22Rv1 (cell line): ENCODE measurements at regions not wholly inside any gene's neighbourhood (a gene's known extent, or its start where the extent isn't known, plus 50 kb on each side); places are given as distances from the start of the nearest gene placed in this dataset.

ENCODE experiments used
- H3K27ac ChIP-seq: fragments of 450-650 bp; 2 replicates; pipeline ENCODE4 v1.5.1; 2017
- ZFX ChIP-seq: fragments of 450-650 bp; IDR thresholded peaks from 2 replicates; pipeline ENCODE4 v1.6.1; 2017; ENCODE audit warnings: antibody characterized with exemption, borderline replicate concordance
- TF ChIP-seq, protein P1 (sequence below): fragments of 450-650 bp; IDR thresholded peaks from 2 replicates; pipeline ENCODE4 v1.5.1; 2017; ENCODE audit warnings: mild to moderate bottlenecking

DNA sequence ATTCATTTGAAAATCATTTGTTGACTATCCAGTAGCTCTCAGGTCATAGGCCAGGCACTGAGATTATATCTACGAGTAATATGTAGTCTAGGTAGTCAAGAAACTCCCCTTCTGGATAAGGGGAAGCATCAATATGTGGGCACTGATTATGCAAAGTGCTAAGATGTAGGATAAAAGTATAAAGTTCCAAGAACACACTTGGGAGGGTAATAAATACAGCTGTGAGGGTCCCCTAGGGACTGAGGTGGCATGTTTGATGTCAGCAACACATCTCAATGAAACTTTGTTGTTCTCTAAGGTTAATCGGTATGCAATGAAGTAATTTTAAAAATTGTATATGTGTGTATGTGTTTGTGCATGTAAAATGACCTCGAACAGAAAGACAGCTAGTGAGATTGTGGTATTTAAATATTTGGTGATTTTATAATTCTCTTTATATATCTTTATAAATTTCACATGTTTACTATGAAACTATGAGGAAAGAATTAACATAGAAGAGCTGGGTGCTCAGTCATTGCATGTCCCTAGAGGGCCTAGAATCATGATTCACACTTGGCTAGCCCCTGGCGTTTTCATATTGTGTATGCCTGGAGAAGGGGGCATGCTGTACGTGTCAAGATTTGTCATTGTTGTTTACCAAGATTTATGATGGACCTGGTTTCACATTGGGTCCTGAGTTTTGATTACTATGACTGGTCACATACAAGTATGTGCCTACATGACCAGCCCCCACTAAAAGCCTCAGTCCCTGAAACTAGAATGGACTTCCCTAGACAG lies 140.1 kb upstream of the DUSP10 start:
- H3K27ac ChIP-seq = no peak overlapping the region
- TF ChIP-seq, protein P1, sequence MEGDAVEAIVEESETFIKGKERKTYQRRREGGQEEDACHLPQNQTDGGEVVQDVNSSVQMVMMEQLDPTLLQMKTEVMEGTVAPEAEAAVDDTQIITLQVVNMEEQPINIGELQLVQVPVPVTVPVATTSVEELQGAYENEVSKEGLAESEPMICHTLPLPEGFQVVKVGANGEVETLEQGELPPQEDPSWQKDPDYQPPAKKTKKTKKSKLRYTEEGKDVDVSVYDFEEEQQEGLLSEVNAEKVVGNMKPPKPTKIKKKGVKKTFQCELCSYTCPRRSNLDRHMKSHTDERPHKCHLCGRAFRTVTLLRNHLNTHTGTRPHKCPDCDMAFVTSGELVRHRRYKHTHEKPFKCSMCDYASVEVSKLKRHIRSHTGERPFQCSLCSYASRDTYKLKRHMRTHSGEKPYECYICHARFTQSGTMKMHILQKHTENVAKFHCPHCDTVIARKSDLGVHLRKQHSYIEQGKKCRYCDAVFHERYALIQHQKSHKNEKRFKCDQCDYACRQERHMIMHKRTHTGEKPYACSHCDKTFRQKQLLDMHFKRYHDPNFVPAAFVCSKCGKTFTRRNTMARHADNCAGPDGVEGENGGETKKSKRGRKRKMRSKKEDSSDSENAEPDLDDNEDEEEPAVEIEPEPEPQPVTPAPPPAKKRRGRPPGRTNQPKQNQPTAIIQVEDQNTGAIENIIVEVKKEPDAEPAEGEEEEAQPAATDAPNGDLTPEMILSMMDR = no peak
- no peak for TF ChIP-seq ZFX

DNA sequence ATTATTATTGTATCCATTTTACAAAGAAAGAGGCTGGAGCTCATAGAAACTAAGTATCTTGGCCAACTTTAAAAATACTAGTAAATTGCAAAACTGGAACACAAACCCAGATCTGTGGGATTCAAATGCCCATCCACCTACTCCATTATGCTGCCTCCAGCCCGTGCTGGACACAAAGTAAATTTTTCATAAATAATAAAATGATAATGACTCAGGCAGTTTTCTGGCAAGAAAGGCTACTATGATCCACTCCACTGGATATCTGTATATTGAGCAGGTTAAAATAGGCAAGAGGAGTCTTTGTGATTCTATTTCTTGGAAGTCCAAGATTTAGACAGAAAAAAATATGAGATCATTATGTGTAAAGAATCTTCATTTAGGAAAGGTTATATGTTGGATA lies 138.3 kb upstream of the DUSP10 start:
- no peak overlapping the region for H3K27ac ChIP-seq
- TF ChIP-seq, protein P1 = no peak
- TF ChIP-seq ZFX = no peak

DNA sequence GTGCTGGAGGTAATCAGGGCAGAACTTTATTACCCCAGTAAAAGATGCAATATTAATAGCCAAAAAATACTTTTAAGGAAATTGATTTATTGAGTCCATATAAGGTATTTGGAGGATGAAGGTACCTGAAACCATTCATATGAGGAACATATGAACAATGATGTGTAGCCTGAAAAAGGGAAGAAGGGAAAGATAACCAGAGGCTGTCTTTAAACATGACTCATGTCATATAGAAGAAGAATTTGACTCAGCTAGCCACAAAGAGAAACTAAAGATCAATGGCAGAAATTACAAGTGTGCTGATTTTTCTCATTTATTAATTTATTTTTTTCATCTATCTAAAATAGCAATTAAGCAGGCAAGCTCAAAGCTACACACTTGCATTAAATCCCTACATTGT lies 136.2 kb upstream of the DUSP10 start:
- no peak overlapping the region for H3K27ac ChIP-seq
- TF ChIP-seq, protein P1 = no peak
- no peak for TF ChIP-seq ZFX

DNA sequence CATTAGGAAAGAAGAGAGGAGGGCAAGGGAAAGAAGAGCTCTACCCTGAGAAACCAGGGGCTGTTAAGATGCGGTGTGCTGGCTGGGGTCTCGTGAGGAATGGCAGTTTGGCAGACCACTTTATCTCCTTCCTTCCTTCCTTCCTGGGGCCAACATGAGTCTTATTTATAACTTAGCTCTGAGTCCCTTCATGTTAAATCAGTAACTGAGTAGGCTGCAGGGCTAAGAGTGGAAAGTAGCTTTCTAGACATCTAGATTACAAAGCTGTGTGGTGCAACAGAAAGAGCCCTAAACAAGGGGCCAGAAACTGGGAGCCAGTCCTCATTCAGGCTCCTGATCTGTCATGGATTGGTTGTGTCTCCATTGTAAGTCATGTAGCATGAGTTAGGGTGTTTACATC lies 135.4 kb upstream of the DUSP10 start:
- H3K27ac ChIP-seq = no peak overlapping the region

DNA sequence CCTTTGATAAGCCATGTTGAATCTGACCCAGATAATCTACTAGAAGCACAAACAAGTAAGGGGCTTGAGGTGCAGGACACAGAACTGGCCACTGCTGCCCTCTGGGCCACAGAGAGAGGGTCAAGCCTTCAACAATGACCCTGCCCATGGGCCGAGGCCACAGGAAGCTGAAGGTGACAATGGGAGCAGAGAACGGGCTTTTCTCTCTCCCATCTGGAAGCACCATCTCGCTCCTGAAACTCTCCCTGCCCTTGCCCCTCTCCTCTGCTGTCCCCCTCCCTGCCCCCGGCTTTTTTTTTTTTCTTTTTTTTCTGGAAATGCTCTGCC lies 133.1 kb upstream of the DUSP10 start:
- no peak overlapping the region for H3K27ac ChIP-seq
- TF ChIP-seq ZFX = no peak
- TF ChIP-seq, protein P1 = no peak

More for the DNA sequence above, 135.4 kb upstream of the DUSP10 start:
- TF ChIP-seq ZFX = no peak
- TF ChIP-seq, protein P1 = no peak

DNA sequence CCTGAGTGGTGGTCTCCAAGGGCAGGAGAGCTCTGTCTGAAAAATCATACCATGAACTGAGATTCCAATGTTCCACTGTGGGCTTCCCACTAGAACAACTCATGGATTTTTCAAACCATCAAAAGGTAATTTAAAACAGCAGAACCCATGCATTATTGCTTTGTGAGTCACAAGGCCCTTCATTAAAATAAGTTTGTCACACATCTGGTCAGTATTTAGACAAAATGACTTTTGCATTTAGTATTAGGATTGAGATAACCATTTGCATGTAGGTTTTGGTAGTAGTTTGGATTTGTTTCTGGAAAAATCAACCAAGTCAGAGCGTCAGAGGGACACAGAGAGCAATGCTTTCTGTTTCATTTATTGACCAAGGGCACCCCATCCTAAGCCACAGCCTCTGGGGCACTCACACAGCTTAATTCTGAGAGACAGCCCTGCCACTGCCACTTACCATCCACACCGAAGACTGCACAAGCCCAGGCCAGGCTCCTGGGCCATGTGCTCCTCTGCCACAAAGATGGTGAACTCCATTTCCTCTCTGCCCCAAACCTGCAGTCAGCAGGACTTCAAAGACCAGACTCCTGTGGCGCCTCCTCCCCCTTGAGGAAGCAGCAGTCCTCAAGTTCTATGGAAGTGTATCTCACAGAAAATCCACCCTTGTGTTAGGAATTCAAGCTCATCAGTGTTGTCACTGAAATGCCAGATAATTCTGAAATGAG lies 132.6 kb upstream of the DUSP10 start:
- TF ChIP-seq ZFX = no peak
- no peak overlapping the region for H3K27ac ChIP-seq

DNA sequence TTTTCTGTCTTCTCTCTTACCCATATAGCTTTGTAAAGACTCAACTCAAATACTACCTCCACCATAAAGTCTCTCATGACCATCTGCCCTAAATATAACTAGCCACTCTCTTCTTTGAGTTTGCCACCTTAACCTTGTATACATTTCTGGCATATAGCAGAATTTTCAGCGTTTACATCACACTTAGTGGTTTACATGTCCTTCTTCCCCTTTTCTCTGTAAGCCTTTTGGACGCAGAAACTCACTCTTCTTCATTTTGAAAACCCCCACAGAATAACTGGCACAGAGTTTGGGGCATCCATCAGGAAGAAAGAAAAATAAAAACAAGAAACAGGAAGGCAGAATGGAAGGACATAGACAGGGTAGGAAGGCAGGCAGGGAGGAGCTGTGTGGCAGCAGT lies 131.8 kb upstream of the DUSP10 start:
- H3K27ac ChIP-seq = no peak overlapping the region

More for the DNA sequence above, 131.8 kb upstream of the DUSP10 start:
- TF ChIP-seq, protein P1 = no peak
- TF ChIP-seq ZFX = no peak
